ENCODE measurements at regions not wholly inside any gene's neighbourhood (a gene's known extent, or its start where the extent isn't known, plus 50 kb on each side); places are given as distances from the start of the nearest gene placed in this dataset.

GRCh38 chr2:208573569-208573968 is 167.0 kb downstream of the PTH2R start:
- H3K4me3 ChIP-seq (ENCODE audit: low read depth, low read length): no peak overlapping the region
- no peak for TF ChIP-seq CTCF (IDR thresholded peaks at IDR 0.05; ENCODE audit: insufficient read depth, low read length)
- DNase-seq (ENCODE audit: low read depth): no peak

GRCh38 chr2:208579678-208580077 is 173.1 kb downstream of the PTH2R start:
- H3K4me3 ChIP-seq (ENCODE audit: low read depth, low read length): no peak overlapping the region
- no peak for TF ChIP-seq CTCF (IDR thresholded peaks at IDR 0.05; ENCODE audit: insufficient read depth, low read length)
- no peak for DNase-seq (ENCODE audit: low read depth)

- DNase-seq (ENCODE audit: low read depth): no peak
- no peak for TF ChIP-seq CTCF (IDR thresholded peaks at IDR 0.05; ENCODE audit: insufficient read depth, low read length)
- H3K4me3 ChIP-seq (ENCODE audit: low read depth, low read length): no peak overlapping the region
Observed at GRCh38 chr2:208584378-208584985, 177.9 kb downstream of the PTH2R start.

- no peak for DNase-seq (ENCODE audit: low read depth)
- no peak for TF ChIP-seq CTCF (IDR thresholded peaks at IDR 0.05; ENCODE audit: insufficient read depth, low read length)
- H3K4me3 ChIP-seq (ENCODE audit: low read depth, low read length): no peak overlapping the region
Observed at GRCh38 chr2:208586516-208586915, 179.9 kb downstream of the PTH2R start.

- DNase-seq (ENCODE audit: low read depth): no peak
Observed at GRCh38 chr2:208594642-208595385, 188.2 kb downstream of the PTH2R start.

More at GRCh38 chr2:208594642-208595385, 188.2 kb downstream of the PTH2R start:
- H3K4me3 ChIP-seq (ENCODE audit: low read depth, low read length): no peak overlapping the region
- no peak for TF ChIP-seq CTCF (IDR thresholded peaks at IDR 0.05; ENCODE audit: insufficient read depth, low read length)

All from fibroblast of the aortic adventitia (primary cell).